ENCODE measurements at regions not wholly inside any gene's neighbourhood (a gene's known extent, or its start where the extent isn't known, plus 50 kb on each side); places are given as distances from the start of the nearest gene placed in this dataset.

DNA sequence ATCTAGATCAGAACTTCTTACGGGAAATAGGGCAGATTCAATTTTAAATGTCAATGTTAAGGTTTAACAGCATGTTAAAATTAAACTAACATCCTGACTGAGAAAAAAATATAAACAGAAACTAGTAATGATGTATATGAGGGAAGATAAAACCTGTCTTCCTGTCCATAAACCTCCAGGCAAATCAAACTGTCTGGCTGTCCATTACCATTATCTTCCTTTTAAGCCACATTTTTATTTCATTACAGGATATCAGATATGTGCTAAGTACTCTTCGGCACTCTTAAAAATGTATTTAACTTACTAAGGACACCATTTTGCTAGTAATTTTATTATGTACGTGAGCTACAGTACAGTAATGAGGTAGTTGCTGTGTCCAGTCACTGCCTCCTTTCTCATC lies 1461.7 kb upstream of the ALCAM start:
- no peak overlapping the region for H3K4me3 ChIP-seq (ENCODE audit: extremely low read depth in 1 of 4, insufficient read depth in 2 of 4, low read depth in 3 of 4, low read length in 4 of 4)
- no peak for DNase-seq (ENCODE audit: low read depth in 1 of 2, low spot score in 2 of 2)
- H2BK20ac ChIP-seq (ENCODE audit: low read length) = no peak overlapping the region
- CTCF ChIA-PET (ENCODE audit: partially characterized antibody) = no interaction called here
- no peak overlapping the region for H4K5ac ChIP-seq (ENCODE audit: insufficient read length, low read depth, low read length)
- H3K27me3 ChIP-seq (replicated peaks in 1 of 4; ENCODE audit: control insufficient read depth in 3 of 4, extremely low read depth in 1 of 4, insufficient read depth in 3 of 4, low read length in 3 of 4) = no peaks in the 10 kb centered on the region
- no peak overlapping the region for H2AFZ ChIP-seq (ENCODE audit: low read length)
- H3K4me1 ChIP-seq (replicated peaks in 1 of 4; ENCODE audit: control insufficient read depth in 3 of 4, insufficient read depth in 4 of 4, low read length in 3 of 4) = no peaks in the 10 kb centered on the region
- no peak overlapping the region for H2BK5ac ChIP-seq (ENCODE audit: low read depth, low read length)
- H3K79me1 ChIP-seq (ENCODE audit: low read depth, low read length) = no peaks in the 10 kb centered on the region
- POLR2A ChIA-PET (ENCODE audit: partially characterized antibody) = no interaction called here
- H3K36me3 ChIP-seq (ENCODE audit: control insufficient read depth in 2 of 4, insufficient read depth in 4 of 4, low read length in 3 of 4) = no peaks in the 10 kb centered on the region
- no peak overlapping the region for H4K8ac ChIP-seq (ENCODE audit: extremely low read depth, insufficient read depth, low read length)
- H4K91ac ChIP-seq (replicated peaks; ENCODE audit: insufficient read length, low read length) = no peak overlapping the region
- H3K9ac ChIP-seq (replicated peaks in 1 of 4; ENCODE audit: extremely low read depth in 1 of 4, low read depth in 3 of 4, low read length in 3 of 4) = no peak overlapping the region
- H3K79me2 ChIP-seq (ENCODE audit: control insufficient read depth in 1 of 2, insufficient read depth in 2 of 2, low read length in 2 of 2) = no peaks in the 10 kb centered on the region
- no peak overlapping the region for H3K4me2 ChIP-seq (ENCODE audit: insufficient read depth in 1 of 2, low read depth in 2 of 2, low read length in 2 of 2)
- H3K23ac ChIP-seq (ENCODE audit: insufficient read length) = no peak overlapping the region
- FAIRE-seq = no peak
- H3K18ac ChIP-seq (ENCODE audit: extremely low read depth, low read length) = no peak overlapping the region
- H2AK5ac ChIP-seq (ENCODE audit: low read depth, low read length) = no peak overlapping the region
- H3K56ac ChIP-seq (replicated peaks; ENCODE audit: insufficient read length, low read depth, low read length) = no peak overlapping the region
- H4K20me1 ChIP-seq (replicated peaks in 1 of 2; ENCODE audit: control insufficient read depth in 1 of 2, insufficient read depth in 2 of 2, low read length in 2 of 2) = no peaks in the 10 kb centered on the region
- H3K27ac ChIP-seq (ENCODE audit: low read depth, low read length) = no peak overlapping the region
- H3K9me3 ChIP-seq (ENCODE audit: insufficient read depth in 2 of 2, low read depth in 1 of 2, low read length in 1 of 2) = no peaks in the 10 kb centered on the region
- H2BK120ac ChIP-seq (replicated peaks; ENCODE audit: low read depth, low read length) = no peak overlapping the region
- H2BK12ac ChIP-seq (ENCODE audit: low read depth, low read length) = no peak overlapping the region
- H2BK15ac ChIP-seq (ENCODE audit: low read length) = no peak overlapping the region
- TF ChIP-seq ASH2L (IDR thresholded peaks at IDR 0.05; ENCODE audit: low read length) = no peak
- TF ChIP-seq, protein P1, sequence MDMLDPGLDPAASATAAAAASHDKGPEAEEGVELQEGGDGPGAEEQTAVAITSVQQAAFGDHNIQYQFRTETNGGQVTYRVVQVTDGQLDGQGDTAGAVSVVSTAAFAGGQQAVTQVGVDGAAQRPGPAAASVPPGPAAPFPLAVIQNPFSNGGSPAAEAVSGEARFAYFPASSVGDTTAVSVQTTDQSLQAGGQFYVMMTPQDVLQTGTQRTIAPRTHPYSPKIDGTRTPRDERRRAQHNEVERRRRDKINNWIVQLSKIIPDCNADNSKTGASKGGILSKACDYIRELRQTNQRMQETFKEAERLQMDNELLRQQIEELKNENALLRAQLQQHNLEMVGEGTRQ (IDR thresholded peaks at IDR 0.05; ENCODE audit: low read length) = no peak
- TF ChIP-seq PHF8 (conservative IDR thresholded peaks at IDR 0.05; ENCODE audit: low read depth, low read length) = no peak
- no peak for TF ChIP-seq BCL11A (IDR thresholded peaks at IDR 0.05; ENCODE audit: low read depth in 2 of 2, low read length in 2 of 2)
- TF ChIP-seq HDAC2 (IDR thresholded peaks at IDR 0.05; ENCODE audit: borderline replicate concordance in 1 of 2, low read depth in 2 of 2, low read length in 2 of 2) = no peak
- no peak overlapping the region for H3K4ac ChIP-seq (replicated peaks; ENCODE audit: insufficient read length, low read depth, low read length)
- 95% methylated on average over 3 of the region's 3 CpGs; no CpG with 5 or more reads in 1 of the 2 experiments for WGBS, 2 experiments (ENCODE audit: extremely low coverage in 1 of 2, insufficient coverage in 1 of 2, insufficient read length in 1 of 2, insufficient replicate concordance in 2 of 2, low coverage in 1 of 2, low lambda C conversion rate in 2 of 2, missing lambda C conversion rate in 1 of 2)
- H3K14ac ChIP-seq (ENCODE audit: insufficient read length) = no peak overlapping the region
- H3K23me2 ChIP-seq (ENCODE audit: low read depth, low read length) = no peaks in the 10 kb centered on the region
